Upper lobe of left lung (tissue), 6 donors: ENCODE measurements at regions not wholly inside any gene's neighbourhood (a gene's known extent, or its start where the extent isn't known, plus 50 kb on each side); places are given as distances from the start of the nearest gene placed in this dataset.

Experiments
- ATAC-seq, 2 donors: fragments of 200-7000 bp; cut with Tn5 transposase; one replicate each; pipeline ENCODE4 v1.9.1; 2022; ENCODE audit warnings: mild to moderate bottlenecking in 2 of 2, moderate library complexity in 2 of 2; ENCODE audit not compliant: low FRiP score in 2 of 2
- DNase-seq, 2 donors: peaks; one replicate each; pipeline ENCODE4 v3.0.0-alpha.2; 2019 to 2020
- H3K27ac ChIP-seq, 4 donors: fragments of 200-600 bp; sonication (generic); one replicate each; pipeline ENCODE4 v1.5.1; 2016 to 2019
- H3K27me3 ChIP-seq, 4 donors: fragments of 200-600 bp; sonication (generic); one replicate each; pipeline ENCODE4 v1.5.1; 2017 to 2019
- H3K36me3 ChIP-seq, 4 donors: fragments of 200-600 bp; sonication (generic); one replicate each; pipeline ENCODE4 v1.5.1; 2016 to 2019
- H3K4me1 ChIP-seq, 4 donors: fragments of 200-600 bp; sonication (generic); one replicate each; pipeline ENCODE4 v1.5.1; 2018 to 2019
- H3K4me3 ChIP-seq, 4 donors: fragments of 200-600 bp; sonication (generic); one replicate each; pipeline ENCODE4 v1.5.1; 2017 to 2019; ENCODE audit warnings: mild to moderate bottlenecking in 2 of 4, moderate library complexity in 1 of 4
- H3K9me3 ChIP-seq, 4 donors: fragments of 200-600 bp; sonication (generic); one replicate each; pipeline ENCODE4 v1.5.1; 2018 to 2019
- CTCF ChIP-seq, 6 experiments: fragments of 450-650 bp in 4 of 6; fragments of 200-600 bp in 2 of 6; sonication (generic) in 2 of 6; IDR thresholded peaks; one replicate each; pipeline ENCODE4 v1.5.1; 2016 to 2019; ENCODE audit warnings: antibody characterized with exemption in 6 of 6
- EP300 ChIP-seq, 4 donors: sonication (generic); formaldehyde crosslinking; IDR thresholded peaks; one replicate each; pipeline ENCODE4 v1.5.1; 2017; ENCODE audit warnings: antibody characterized with exemption in 4 of 4, control low read depth in 2 of 4
- POLR2A ChIP-seq, 4 donors: fragments of 450-650 bp; IDR thresholded peaks; one replicate each; pipeline ENCODE4 v1.5.1; 2016 to 2017; ENCODE audit warnings: antibody characterized with exemption in 4 of 4, mild to moderate bottlenecking in 2 of 4
- POLR2AphosphoS5 ChIP-seq, 2 donors: sonication (generic); formaldehyde crosslinking; IDR thresholded peaks; one replicate each; pipeline ENCODE4 v1.5.1; 2017; ENCODE audit warnings: antibody characterized with exemption in 2 of 2
- WGBS, 2 donors: methylation state at CpG; one replicate each; pipeline ENCODE4 v1.1.5; 2017 to 2018; 5-methylcytosine and 5-hydroxymethylcytosine counted together
- donor health status: DM: no; HTN: no; CAD: no; lungs with moderate emphysema.
- donor health status: DM: no; HTN: yes; CAD: no; lungs with severe emphysema.

GRCh38 chr16:86170720-86171119, 271.8 kb downstream of the IRF8 start:
- Histone ChIP-seq H3K4me3 (no peak overlapping the region), H3K27ac (no peak overlapping the region), H3K9me3 (peaks cover 0 to 5% (median 3%) of the 10 kb centered on the region in 4 donors), H3K36me3 (no peaks in the 10 kb centered on the region), H3K27me3 (no peaks in the 10 kb centered on the region), H3K4me1 (no peaks in the 10 kb centered on the region)
- TF ChIP-seq POLR2A (IDR thresholded peaks at IDR 0.05) (no peak), EP300 (IDR thresholded peaks at IDR 0.05) (no peak), POLR2AphosphoS5 (IDR thresholded peaks at IDR 0.05) (no peak), CTCF (IDR thresholded peaks at IDR 0.05) (no peak)
- DNase-seq (no peak), ATAC-seq (no peak)
- 90 to 93% methylated on average over 5 of the region's 5 CpGs for WGBS, 2 donors

- ATAC-seq (peak in 1 of 2 donors; percentile 79), DNase-seq (no peak)
- WGBS, 2 donors = 88 to 93% methylated on average over 5 of the region's 5 CpGs
- peaks cover 0 to under 1% (median 0%) of the 10 kb centered on the region in 4 donors for H3K9me3 ChIP-seq
- H3K27me3 ChIP-seq = no peaks in the 10 kb centered on the region
- H3K27ac ChIP-seq = no peak overlapping the region
- no peaks in the 10 kb centered on the region for H3K4me1 ChIP-seq
- TF ChIP-seq EP300 (IDR thresholded peaks at IDR 0.05) (no peak), POLR2AphosphoS5 (IDR thresholded peaks at IDR 0.05) (no peak), POLR2A (IDR thresholded peaks at IDR 0.05) (no peak), CTCF (IDR thresholded peaks at IDR 0.05) (no peak)
- H3K36me3 ChIP-seq = no peaks in the 10 kb centered on the region
- no peak overlapping the region for H3K4me3 ChIP-seq
These were observed 272.4 kb downstream of the IRF8 start for GRCh38 chr16:86171329-86171728.

GRCh38 chr16:86175816-86176215, 276.9 kb downstream of the IRF8 start:
- no peak for TF ChIP-seq POLR2A (IDR thresholded peaks at IDR 0.05)
- TF ChIP-seq POLR2AphosphoS5 (IDR thresholded peaks at IDR 0.05) = no peak
- TF ChIP-seq CTCF (IDR thresholded peaks at IDR 0.05) = no peak
- TF ChIP-seq EP300 (IDR thresholded peaks at IDR 0.05) = no peak
- no peaks in the 10 kb centered on the region for H3K4me1 ChIP-seq
- DNase-seq (no peak), ATAC-seq (no peak)
- H3K9me3 ChIP-seq = no peaks in the 10 kb centered on the region
- WGBS, 2 donors = 84 to 95% methylated on average over 3 of the region's 3 CpGs
- H3K27me3 ChIP-seq = no peaks in the 10 kb centered on the region
- no peak overlapping the region for H3K4me3 ChIP-seq
- H3K36me3 ChIP-seq = no peaks in the 10 kb centered on the region
- no peak overlapping the region for H3K27ac ChIP-seq

- Histone ChIP-seq H3K9me3 (no peaks in the 10 kb centered on the region), H3K4me3 (no peak overlapping the region), H3K36me3 (no peaks in the 10 kb centered on the region), H3K4me1 (no peaks in the 10 kb centered on the region), H3K27ac (no peak overlapping the region), H3K27me3 (no peaks in the 10 kb centered on the region)
- ATAC-seq (no peak), DNase-seq (no peak)
- WGBS, 2 donors = 89 to 98% methylated on average over 3 of the region's 3 CpGs
- TF ChIP-seq EP300 (IDR thresholded peaks at IDR 0.05) (no peak), CTCF (IDR thresholded peaks at IDR 0.05) (no peak), POLR2AphosphoS5 (IDR thresholded peaks at IDR 0.05) (no peak), POLR2A (IDR thresholded peaks at IDR 0.05) (no peak)
These were observed 277.5 kb downstream of the IRF8 start for GRCh38 chr16:86176462-86176861.

- DNase-seq = no peak
- 87 to 90% methylated on average over 13 of the region's 13 CpGs for WGBS, 2 donors
These were observed 281.3 kb downstream of the IRF8 start for GRCh38 chr16:86180244-86180643.

More at GRCh38 chr16:86180244-86180643, 281.3 kb downstream of the IRF8 start:
- Histone ChIP-seq H3K27ac (no peak overlapping the region), H3K36me3 (no peaks in the 10 kb centered on the region), H3K4me3 (no peak overlapping the region), H3K9me3 (no peaks in the 10 kb centered on the region), H3K4me1 (no peaks in the 10 kb centered on the region), H3K27me3 (no peaks in the 10 kb centered on the region)
- ATAC-seq = no peak
- TF ChIP-seq POLR2A (IDR thresholded peaks at IDR 0.05) (no peak), POLR2AphosphoS5 (IDR thresholded peaks at IDR 0.05) (no peak), EP300 (IDR thresholded peaks at IDR 0.05) (no peak), CTCF (IDR thresholded peaks at IDR 0.05) (no peak)
